Stimulated activated CD4-positive, alpha-beta T cell treated with anti-CD3 and anti-CD28 coated beads, Interleukin-15, amount 100 ng/mL, for 24 hours (primary cell): ENCODE measurements at regions not wholly inside any gene's neighbourhood (a gene's known extent, or its start where the extent isn't known, plus 50 kb on each side); places are given as distances from the start of the nearest gene placed in this dataset.
"Not testable (repeated sequence)": the region's sequence is repeated elsewhere in the genome, so short reads cannot be mapped to it uniquely, and the experiment has no call there.

Experiments
- DNase-seq: peaks from one replicate; pipeline ENCODE4 v3.0.0-alpha.2; 2020

GRCh38 chr12:127984386-127985055, 282.4 kb upstream of the TMEM132C start:
- no peak for DNase-seq

GRCh38 chr12:127987199-127987901, 279.6 kb upstream of the TMEM132C start:
- DNase-seq, result no peak

- DNase-seq, result no peak
Measured at GRCh38 chr12:127991485-127991884, 275.5 kb upstream of the TMEM132C start.

- DNase-seq, result no peak
Measured at GRCh38 chr12:127998988-127999387, 268.0 kb upstream of the TMEM132C start.

- DNase-seq, result no peak
Measured at GRCh38 chr12:128004383-128004938, 262.5 kb upstream of the TMEM132C start.

- no peak for DNase-seq
Measured at GRCh38 chr12:128007250-128007649, 259.7 kb upstream of the TMEM132C start.

GRCh38 chr12:128008341-128008740, 258.6 kb upstream of the TMEM132C start:
- no peak for DNase-seq

GRCh38 chr12:128009108-128009507, 257.9 kb upstream of the TMEM132C start:
- DNase-seq, result no peak

GRCh38 chr12:128012110-128012509, 254.9 kb upstream of the TMEM132C start:
- no peak for DNase-seq

- no peak for DNase-seq
Measured at GRCh38 chr12:128015276-128015675, 251.7 kb upstream of the TMEM132C start.

- DNase-seq, result no peak
Measured at GRCh38 chr12:128018067-128018466, 248.9 kb upstream of the TMEM132C start.

- no peak for DNase-seq
Measured at GRCh38 chr12:128019996-128020544, 246.9 kb upstream of the TMEM132C start.

GRCh38 chr12:128021561-128021960, 245.4 kb upstream of the TMEM132C start:
- no peak for DNase-seq

- no peak for DNase-seq
Measured at GRCh38 chr12:128025589-128026245, 241.3 kb upstream of the TMEM132C start.

GRCh38 chr12:128026696-128027574, 240.0 kb upstream of the TMEM132C start:
- no peak for DNase-seq

- DNase-seq, result no peak
Measured at GRCh38 chr12:128033473-128033872, 233.5 kb upstream of the TMEM132C start.

GRCh38 chr12:128040971-128041370, 226.0 kb upstream of the TMEM132C start:
- DNase-seq, result no peak

- DNase-seq, result not testable (repeated sequence)
Measured at GRCh38 chr12:128042283-128042682, 224.7 kb upstream of the TMEM132C start.

- DNase-seq, result no peak
Measured at GRCh38 chr12:128042825-128043224, 224.1 kb upstream of the TMEM132C start.

- no peak for DNase-seq
Measured at GRCh38 chr12:128043317-128043716, 223.7 kb upstream of the TMEM132C start.

GRCh38 chr12:128047266-128048060, 219.5 kb upstream of the TMEM132C start:
- DNase-seq, result no peak

- no peak for DNase-seq
Measured at GRCh38 chr12:128052331-128052730, 214.6 kb upstream of the TMEM132C start.
